HEK293 (cell line): ENCODE measurements at regions not wholly inside any gene's neighbourhood (a gene's known extent, or its start where the extent isn't known, plus 50 kb on each side); places are given as distances from the start of the nearest gene placed in this dataset.
A peak's percentile ranks its signal among the peaks of the same experiment; 100 is the strongest.

Source experiments
- CTCF ChIA-PET: fragments of 350-600 bp; formaldehyde crosslinking; extraction: SDS; loops from one replicate; lab custom pipeline; 2021; ENCODE audit warnings: antibody characterized with exemption; lab: Yijun Ruan, JAX
- POLR2A ChIA-PET: fragments of 300-600 bp; formaldehyde crosslinking; extraction: SDS; loops from one replicate; lab custom pipeline; 2020; ENCODE audit warnings: antibody characterized with exemption, inconsistent platforms; lab: Yijun Ruan, JAX
- H3K27ac ChIP-seq: fragments of 200-500 bp; sonication (Bioruptor generic); 2 replicates; pipeline ENCODE4 v1.5.1; 2014; ENCODE audit warnings: low read depth, low read length, control low read depth, inconsistent platforms; ENCODE audit errors: extremely low read depth
- H3K36me3 ChIP-seq, 2 experiments: fragments of 200-500 bp in 1 of 2; sonication (Bioruptor generic) in 1 of 2; 1 replicate in 1 of 2; 2 replicates in 1 of 2; pipeline ENCODE4 v1.5.1; 2014 to 2017; ENCODE audit warnings: inconsistent platforms in 2 of 2, low read length in 2 of 2; ENCODE audit not compliant: control insufficient read depth in 2 of 2, insufficient read depth in 1 of 2
- H3K4me1 ChIP-seq: fragments of 200-500 bp; sonication (Bioruptor generic); 2 replicates; pipeline ENCODE4 v1.5.1; 2014; ENCODE audit warnings: mild to moderate bottlenecking, low read length, inconsistent platforms; ENCODE audit not compliant: control insufficient read depth, insufficient read depth
- H3K4me3 ChIP-seq: 2 replicates; pipeline ENCODE4 v1.5.1; 2011; ENCODE audit warnings: low read depth, mild to moderate bottlenecking, control low read depth, low read length, moderate library complexity
- H3K9me3 ChIP-seq: fragments of 200-500 bp; sonication (Bioruptor generic); 2 replicates; pipeline ENCODE4 v1.5.1; 2014; ENCODE audit warnings: low read depth, low read length, inconsistent platforms; ENCODE audit not compliant: control insufficient read depth, insufficient read depth
- EGR2 ChIP-seq: fragments of 450-650 bp; formaldehyde crosslinking; IDR thresholded peaks from 2 replicates; pipeline ENCODE4 v1.5.1; 2016; ENCODE audit warnings: low read depth, missing biosample characterization, missing genetic modification characterization
- KLF16 ChIP-seq: fragments of 450-650 bp; formaldehyde crosslinking; IDR thresholded peaks from 2 replicates; pipeline ENCODE4 v1.5.1; 2017; ENCODE audit warnings: missing biosample characterization, missing genetic modification characterization
- KLF7 ChIP-seq: fragments of 450-650 bp; formaldehyde crosslinking; IDR thresholded peaks from 2 replicates; pipeline ENCODE4 v1.5.1; 2016; ENCODE audit warnings: missing biosample characterization, missing genetic modification characterization, borderline replicate concordance
- KLF8 ChIP-seq: fragments of 450-650 bp; formaldehyde crosslinking; IDR thresholded peaks from 2 replicates; pipeline ENCODE4 v1.5.1; 2016; ENCODE audit warnings: missing biosample characterization, missing genetic modification characterization
- PRDM2 ChIP-seq: fragments of 450-650 bp; formaldehyde crosslinking; IDR thresholded peaks from 2 replicates; pipeline ENCODE4 v1.5.1; 2016; ENCODE audit warnings: missing biosample characterization, missing genetic modification characterization, borderline replicate concordance
- SP7 ChIP-seq: fragments of 450-650 bp; formaldehyde crosslinking; IDR thresholded peaks from 2 replicates; pipeline ENCODE4 v1.5.1; 2016; ENCODE audit warnings: missing biosample characterization, missing genetic modification characterization
- ZBTB44 ChIP-seq: fragments of 450-650 bp; IDR thresholded peaks from 2 replicates; pipeline ENCODE4 v1.5.1; 2018; ENCODE audit warnings: missing biosample characterization, mild to moderate bottlenecking, missing genetic modification characterization
- ZBTB8A ChIP-seq: fragments of 450-650 bp; formaldehyde crosslinking; IDR thresholded peaks from 2 replicates; pipeline ENCODE4 v1.5.1; 2016; ENCODE audit warnings: missing biosample characterization, missing genetic modification characterization
- ZFHX2 ChIP-seq: fragments of 450-650 bp; formaldehyde crosslinking; conservative IDR thresholded peaks from 2 replicates; pipeline ENCODE4 v1.5.1; 2016; ENCODE audit warnings: missing biosample characterization, missing genetic modification characterization
- ZNF184 ChIP-seq: fragments of 450-650 bp; IDR thresholded peaks from 2 replicates; pipeline ENCODE4 v1.5.1; 2018; ENCODE audit warnings: missing biosample characterization, mild to moderate bottlenecking, missing genetic modification characterization
- ZNF350 ChIP-seq: fragments of 450-650 bp; formaldehyde crosslinking; IDR thresholded peaks from 2 replicates; pipeline ENCODE4 v1.5.0; 2017; ENCODE audit warnings: missing biosample characterization, mild to moderate bottlenecking, missing genetic modification characterization
- ZNF354C ChIP-seq: fragments of 450-650 bp; formaldehyde crosslinking; IDR thresholded peaks from 2 replicates; pipeline ENCODE4 v1.5.1; 2016; ENCODE audit warnings: missing biosample characterization, missing genetic modification characterization, low read depth, borderline replicate concordance
- ZNF37A ChIP-seq: fragments of 450-650 bp; IDR thresholded peaks from 2 replicates; pipeline ENCODE4 v1.5.1; 2018; ENCODE audit warnings: missing biosample characterization, missing genetic modification characterization
- ZNF514 ChIP-seq: fragments of 450-650 bp; formaldehyde crosslinking; IDR thresholded peaks from 2 replicates; pipeline ENCODE4 v1.5.1; 2016; ENCODE audit warnings: missing biosample characterization, missing genetic modification characterization
- ZNF530 ChIP-seq: fragments of 450-650 bp; formaldehyde crosslinking; IDR thresholded peaks from 2 replicates; pipeline ENCODE4 v1.5.1; 2016; ENCODE audit warnings: low read depth, missing biosample characterization, missing genetic modification characterization
- ZNF544 ChIP-seq: fragments of 450-650 bp; formaldehyde crosslinking; IDR thresholded peaks from 2 replicates; pipeline ENCODE4 v1.5.0; 2017; ENCODE audit warnings: missing biosample characterization, missing genetic modification characterization
- ZNF549 ChIP-seq: fragments of 450-650 bp; IDR thresholded peaks from 2 replicates; pipeline ENCODE4 v1.5.1; 2018; ENCODE audit warnings: missing biosample characterization, missing genetic modification characterization, mild to moderate bottlenecking, inconsistent platforms, moderate library complexity
- ZNF580 ChIP-seq: fragments of 450-650 bp; formaldehyde crosslinking; IDR thresholded peaks from 2 replicates; pipeline ENCODE4 v1.5.1; 2016; ENCODE audit warnings: missing biosample characterization, missing genetic modification characterization
- ZNF621 ChIP-seq: fragments of 450-650 bp; formaldehyde crosslinking; IDR thresholded peaks from 2 replicates; pipeline ENCODE4 v1.5.1; 2017; ENCODE audit warnings: missing biosample characterization, missing genetic modification characterization
- ZNF629 ChIP-seq: fragments of 450-650 bp; formaldehyde crosslinking; IDR thresholded peaks from 2 replicates; pipeline ENCODE4 v1.5.1; 2017; ENCODE audit warnings: missing biosample characterization, missing genetic modification characterization
- ZNF654 ChIP-seq: fragments of 450-650 bp; formaldehyde crosslinking; IDR thresholded peaks from 2 replicates; pipeline ENCODE4 v1.5.1; 2016; ENCODE audit warnings: low read depth, missing biosample characterization, missing genetic modification characterization
- ZNF707 ChIP-seq: fragments of 450-650 bp; formaldehyde crosslinking; IDR thresholded peaks from 2 replicates; pipeline ENCODE4 v1.5.1; 2016; ENCODE audit warnings: missing biosample characterization, missing genetic modification characterization
- ZXDB ChIP-seq: fragments of 450-650 bp; formaldehyde crosslinking; IDR thresholded peaks from 2 replicates; pipeline ENCODE4 v1.5.1; 2016; ENCODE audit warnings: missing biosample characterization, missing genetic modification characterization
- TF ChIP-seq, protein P1 (sequence below): fragments of 450-650 bp; formaldehyde crosslinking; IDR thresholded peaks from 2 replicates; pipeline ENCODE4 v1.5.1; 2016; ENCODE audit warnings: missing biosample characterization, missing genetic modification characterization
- TF ChIP-seq, protein P2 (sequence below): fragments of 450-650 bp; formaldehyde crosslinking; IDR thresholded peaks from 2 replicates; pipeline ENCODE4 v1.5.1; 2017; ENCODE audit warnings: missing biosample characterization, missing genetic modification characterization
- TF ChIP-seq, protein P3 (sequence below): fragments of 450-650 bp; formaldehyde crosslinking; IDR thresholded peaks from 2 replicates; pipeline ENCODE4 v1.5.1; 2016; ENCODE audit warnings: missing biosample characterization, missing genetic modification characterization

DNA sequence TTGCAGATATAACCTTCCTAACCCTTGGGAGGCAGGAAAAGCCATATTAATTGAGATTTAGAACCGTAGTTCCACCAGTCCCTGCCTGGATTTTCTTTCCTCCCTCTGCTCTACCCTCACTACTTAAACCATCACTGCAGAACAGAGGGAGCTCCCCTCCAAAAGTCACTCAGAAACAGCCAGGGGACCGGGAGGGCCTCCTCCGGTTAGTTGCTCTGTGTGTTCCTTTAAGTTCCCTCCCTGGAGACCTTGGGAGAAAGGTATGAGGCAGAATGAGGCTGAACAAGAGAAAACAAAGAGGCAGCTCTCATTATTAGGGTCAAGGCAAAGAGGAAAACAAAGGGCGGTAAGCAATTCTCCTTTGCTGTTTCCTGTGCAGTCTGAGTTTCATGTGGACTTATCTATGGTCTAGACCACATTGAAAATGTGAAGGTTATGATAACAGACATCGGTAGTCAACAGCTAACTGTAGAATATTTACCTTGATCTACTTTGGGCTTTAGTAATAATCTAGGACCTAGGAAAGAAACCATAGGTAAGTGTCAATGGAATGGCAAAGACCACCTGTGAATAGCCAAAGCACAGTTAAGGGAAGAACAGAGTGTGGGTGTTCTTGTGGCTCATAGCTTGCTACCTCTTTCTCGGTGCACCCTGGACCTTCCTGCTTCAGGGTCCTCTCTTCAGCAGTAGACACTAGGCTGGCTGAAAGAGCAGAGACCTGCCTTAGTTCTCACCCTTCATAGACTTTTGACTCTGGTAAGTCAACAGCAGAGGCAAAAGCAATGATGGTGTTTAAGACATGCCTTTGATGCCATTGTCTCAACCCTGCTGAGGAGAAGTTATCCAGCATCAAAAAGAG lies 250.9 kb upstream of the CITED2 start:
- CTCF ChIA-PET, result interaction anchor here (0.5 kb wide), 1 partner anchor 344 kb away, joined by 3 read pairs; no protein-coding TSS in a partner anchor

DNA sequence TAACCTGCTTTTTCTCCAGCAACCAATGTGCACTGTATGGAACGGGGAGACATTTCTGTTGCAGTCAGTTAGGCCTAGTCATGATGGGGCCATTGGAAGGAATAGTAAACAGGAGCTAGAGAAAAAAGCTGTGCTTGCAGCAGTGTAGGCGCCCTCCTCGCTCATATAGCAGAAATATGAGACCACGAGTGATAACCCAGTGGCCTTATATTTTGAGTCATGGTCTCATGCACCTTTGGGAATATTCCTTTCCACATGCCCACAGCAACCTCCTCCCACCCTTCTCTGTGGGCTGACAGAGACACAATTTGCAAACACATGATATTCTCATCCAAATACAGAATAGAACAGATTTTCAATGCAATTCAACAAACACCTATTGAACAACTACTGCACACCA lies 248.9 kb upstream of the CITED2 start:
- CTCF ChIA-PET, result no interaction called here
- TF ChIP-seq EGR2 (tag by site-specific recombination), result peak; percentile 91
- TF ChIP-seq KLF16 (tag by site-specific recombination), result no peak
- no peak for TF ChIP-seq ZNF350 (tag by site-specific recombination)
- TF ChIP-seq ZFHX2 (tag by site-specific recombination), result peak; percentile 85
- TF ChIP-seq ZNF629 (tag by site-specific recombination), result no peak
- TF ChIP-seq, protein P1, sequence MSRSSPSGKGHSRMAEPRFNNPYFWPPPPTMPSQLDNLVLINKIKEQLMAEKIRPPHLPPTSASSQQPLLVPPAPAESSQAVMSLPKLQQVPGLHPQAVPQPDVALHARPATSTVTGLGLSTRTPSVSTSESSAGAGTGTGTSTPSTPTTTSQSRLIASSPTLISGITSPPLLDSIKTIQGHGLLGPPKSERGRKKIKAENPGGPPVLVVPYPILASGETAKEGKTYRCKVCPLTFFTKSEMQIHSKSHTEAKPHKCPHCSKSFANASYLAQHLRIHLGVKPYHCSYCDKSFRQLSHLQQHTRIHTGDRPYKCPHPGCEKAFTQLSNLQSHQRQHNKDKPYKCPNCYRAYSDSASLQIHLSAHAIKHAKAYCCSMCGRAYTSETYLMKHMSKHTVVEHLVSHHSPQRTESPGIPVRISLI (tag by site-specific recombination), result no peak
- no peak for TF ChIP-seq PRDM2
- Histone ChIP-seq H3K4me3 (no peak overlapping the region), H3K9me3 (no peaks in the 10 kb centered on the region), H3K27ac (no peak overlapping the region), H3K36me3 (no peaks in the 10 kb centered on the region), H3K4me1 (no peaks in the 10 kb centered on the region)
- POLR2A ChIA-PET, result interaction anchor here (2.1 kb wide), 1 partner anchor 249 kb away, joined by 9 read pairs; the partner anchor contains the start of gene CITED2

More for the DNA sequence above, 250.9 kb upstream of the CITED2 start:
- no peak overlapping the region for H3K4me3 ChIP-seq
- H3K4me1 ChIP-seq, result no peaks in the 10 kb centered on the region
- H3K36me3 ChIP-seq, result no peaks in the 10 kb centered on the region
- H3K27ac ChIP-seq, result no peak overlapping the region
- H3K9me3 ChIP-seq, result no peaks in the 10 kb centered on the region
- POLR2A ChIA-PET, result interaction anchor here (2.1 kb wide), 1 partner anchor 251 kb away, joined by 9 read pairs; the partner anchor contains the start of gene CITED2
- TF ChIP-seq ZNF621 (tag by site-specific recombination) (no peak), ZNF530 (tag by site-specific recombination) (no peak), SP7 (tag by site-specific recombination) (no peak), ZNF654 (tag by site-specific recombination) (no peak), ZBTB8A (tag by site-specific recombination) (no peak), ZNF184 (no peak), ZBTB44 (no peak), ZNF37A (no peak), ZNF580 (tag by site-specific recombination) (no peak), KLF8 (tag by site-specific recombination) (no peak), ZXDB (no peak), ZNF544 (tag by site-specific recombination) (no peak), ZNF354C (tag by site-specific recombination) (no peak), ZNF549 (tag by site-specific recombination) (no peak), KLF7 (no peak), ZNF514 (tag by site-specific recombination) (no peak), ZNF707 (tag by site-specific recombination) (no peak)
- TF ChIP-seq, protein P2, sequence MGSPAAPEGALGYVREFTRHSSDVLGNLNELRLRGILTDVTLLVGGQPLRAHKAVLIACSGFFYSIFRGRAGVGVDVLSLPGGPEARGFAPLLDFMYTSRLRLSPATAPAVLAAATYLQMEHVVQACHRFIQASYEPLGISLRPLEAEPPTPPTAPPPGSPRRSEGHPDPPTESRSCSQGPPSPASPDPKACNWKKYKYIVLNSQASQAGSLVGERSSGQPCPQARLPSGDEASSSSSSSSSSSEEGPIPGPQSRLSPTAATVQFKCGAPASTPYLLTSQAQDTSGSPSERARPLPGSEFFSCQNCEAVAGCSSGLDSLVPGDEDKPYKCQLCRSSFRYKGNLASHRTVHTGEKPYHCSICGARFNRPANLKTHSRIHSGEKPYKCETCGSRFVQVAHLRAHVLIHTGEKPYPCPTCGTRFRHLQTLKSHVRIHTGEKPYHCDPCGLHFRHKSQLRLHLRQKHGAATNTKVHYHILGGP (tag by site-specific recombination), result no peak
- TF ChIP-seq, protein P3, sequence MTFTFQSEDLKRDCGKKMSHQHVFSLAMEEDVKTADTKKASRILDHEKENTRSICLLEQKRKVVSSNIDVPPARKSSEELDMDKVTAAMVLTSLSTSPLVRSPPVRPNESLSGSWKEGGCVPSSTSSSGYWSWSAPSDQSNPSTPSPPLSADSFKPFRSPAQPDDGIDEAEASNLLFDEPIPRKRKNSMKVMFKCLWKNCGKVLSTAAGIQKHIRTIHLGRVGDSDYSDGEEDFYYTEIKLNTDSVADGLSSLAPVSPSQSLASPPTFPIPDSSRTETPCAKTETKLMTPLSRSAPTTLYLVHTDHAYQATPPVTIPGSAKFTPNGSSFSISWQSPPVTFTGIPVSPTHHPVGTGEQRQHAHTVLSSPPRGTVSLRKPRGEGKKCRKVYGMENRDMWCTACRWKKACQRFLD (tag by site-specific recombination), result no peak
